GM12864 (cell line): ENCODE measurements at regions not wholly inside any gene's neighbourhood (a gene's known extent, or its start where the extent isn't known, plus 50 kb on each side); places are given as distances from the start of the nearest gene placed in this dataset.
"Not testable (repeated sequence)": the region's sequence is repeated elsewhere in the genome, so short reads cannot be mapped to it uniquely, and the experiment has no call there.

Experiments used
- DNase-seq: peaks from one replicate; pipeline ENCODE4 v3.0.0-alpha.2; 2011; ENCODE audit warnings: low read depth
- H3K4me3 ChIP-seq: 2 replicates; pipeline ENCODE4 v1.5.1; 2011; ENCODE audit warnings: mild to moderate bottlenecking, low read depth, low read length, control low read depth
- TF ChIP-seq, protein P1 (sequence below): IDR thresholded peaks from 2 replicates; pipeline ENCODE4 v1.5.1; 2011; ENCODE audit warnings: low read depth, mild to moderate bottlenecking, moderate library complexity, low read length, control low read depth, inconsistent platforms; ENCODE audit errors: missing control alignments

DNA sequence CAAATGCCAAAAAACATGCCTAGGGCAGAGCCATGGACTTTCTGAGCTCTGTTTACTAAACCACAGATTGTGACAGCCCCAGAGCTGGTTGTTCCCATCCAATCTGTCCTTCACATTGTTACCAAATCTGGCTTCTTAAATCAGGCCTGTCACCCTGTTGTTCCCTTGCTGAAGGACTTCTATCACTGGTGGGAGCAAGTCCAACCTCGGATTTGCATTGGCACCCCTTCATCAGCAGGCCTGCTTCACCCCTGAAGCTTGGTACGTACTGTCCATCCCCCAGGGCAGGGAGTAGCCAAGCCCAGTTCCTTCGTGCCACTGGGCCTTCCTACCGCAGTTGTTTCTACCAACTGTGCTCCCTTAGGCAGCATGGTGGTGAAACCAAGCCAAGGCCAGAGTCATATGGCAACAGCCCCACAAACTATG, 357.3 kb upstream of the JARID2 start:
- H3K4me3 ChIP-seq, result no peak overlapping the region
- TF ChIP-seq, protein P1, sequence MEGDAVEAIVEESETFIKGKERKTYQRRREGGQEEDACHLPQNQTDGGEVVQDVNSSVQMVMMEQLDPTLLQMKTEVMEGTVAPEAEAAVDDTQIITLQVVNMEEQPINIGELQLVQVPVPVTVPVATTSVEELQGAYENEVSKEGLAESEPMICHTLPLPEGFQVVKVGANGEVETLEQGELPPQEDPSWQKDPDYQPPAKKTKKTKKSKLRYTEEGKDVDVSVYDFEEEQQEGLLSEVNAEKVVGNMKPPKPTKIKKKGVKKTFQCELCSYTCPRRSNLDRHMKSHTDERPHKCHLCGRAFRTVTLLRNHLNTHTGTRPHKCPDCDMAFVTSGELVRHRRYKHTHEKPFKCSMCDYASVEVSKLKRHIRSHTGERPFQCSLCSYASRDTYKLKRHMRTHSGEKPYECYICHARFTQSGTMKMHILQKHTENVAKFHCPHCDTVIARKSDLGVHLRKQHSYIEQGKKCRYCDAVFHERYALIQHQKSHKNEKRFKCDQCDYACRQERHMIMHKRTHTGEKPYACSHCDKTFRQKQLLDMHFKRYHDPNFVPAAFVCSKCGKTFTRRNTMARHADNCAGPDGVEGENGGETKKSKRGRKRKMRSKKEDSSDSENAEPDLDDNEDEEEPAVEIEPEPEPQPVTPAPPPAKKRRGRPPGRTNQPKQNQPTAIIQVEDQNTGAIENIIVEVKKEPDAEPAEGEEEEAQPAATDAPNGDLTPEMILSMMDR, result no peak
- DNase-seq, result no peak

DNA sequence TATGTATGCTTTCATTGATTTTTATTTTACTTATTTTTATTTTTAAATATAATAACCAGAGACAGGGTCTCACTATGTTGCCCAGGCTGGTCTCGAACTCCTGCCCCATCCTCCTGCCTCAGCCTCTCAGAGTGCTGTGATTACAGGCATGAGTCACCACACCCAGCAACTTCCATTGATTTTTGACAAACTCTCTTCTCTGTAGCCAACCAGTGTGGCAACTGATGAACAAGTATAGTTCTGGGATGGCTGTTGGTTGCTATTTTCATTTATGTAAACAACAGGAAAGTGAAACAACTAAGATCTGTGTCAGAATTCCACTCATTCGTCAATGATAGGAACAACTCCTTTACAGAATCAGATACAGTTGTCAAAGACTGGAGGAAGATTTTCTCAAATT, 356.7 kb upstream of the JARID2 start:
- no peak for DNase-seq
- TF ChIP-seq, protein P1, result no peak
- no peak overlapping the region for H3K4me3 ChIP-seq

DNA sequence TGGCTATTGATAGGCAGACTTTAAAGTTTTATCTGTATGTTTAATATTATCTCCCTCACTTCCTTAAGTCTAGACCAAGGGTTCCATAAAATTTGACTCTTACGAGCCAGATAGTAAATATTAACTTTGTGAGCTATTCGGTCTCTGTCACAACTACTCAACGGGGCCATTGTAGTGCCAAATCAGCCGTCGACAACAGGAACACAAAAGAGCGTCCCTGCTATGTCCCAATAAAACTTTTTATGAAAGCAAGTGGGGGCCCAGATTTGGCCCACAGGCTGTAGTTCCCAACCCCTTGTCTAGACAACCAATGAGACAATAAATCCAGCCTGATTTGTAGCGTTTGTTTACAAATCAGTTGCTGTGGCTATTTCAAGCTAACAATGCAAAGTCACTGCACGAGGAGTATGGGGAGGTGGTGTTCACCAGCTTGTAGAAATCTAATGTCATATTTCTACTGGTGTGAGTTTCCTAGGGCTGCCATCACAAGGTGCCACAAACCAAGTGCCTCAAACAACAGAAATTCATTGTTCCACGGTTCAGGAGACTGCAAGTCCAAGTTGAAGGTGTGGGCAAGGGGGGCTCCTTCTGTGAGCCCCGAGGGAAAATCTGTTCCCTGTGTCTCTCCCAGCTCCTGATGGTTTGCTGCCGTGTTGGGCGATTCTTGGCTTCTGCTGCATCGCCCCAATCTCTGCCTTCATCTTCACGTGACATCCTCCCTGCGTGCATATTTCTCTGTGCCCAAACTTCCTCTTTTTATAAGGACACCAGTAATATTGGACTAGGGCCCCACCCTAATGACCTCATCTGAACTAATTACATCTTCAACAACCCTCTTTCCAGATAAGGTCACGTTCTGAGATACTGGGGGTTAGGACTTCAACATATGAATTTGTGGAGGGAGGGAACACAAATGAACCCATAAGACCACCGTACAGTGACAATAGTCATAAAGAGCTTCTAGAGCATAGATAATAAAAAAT, 356.0 kb upstream of the JARID2 start:
- TF ChIP-seq, protein P1, result no peak
- no peak for DNase-seq
- H3K4me3 ChIP-seq, result no peak overlapping the region

DNA sequence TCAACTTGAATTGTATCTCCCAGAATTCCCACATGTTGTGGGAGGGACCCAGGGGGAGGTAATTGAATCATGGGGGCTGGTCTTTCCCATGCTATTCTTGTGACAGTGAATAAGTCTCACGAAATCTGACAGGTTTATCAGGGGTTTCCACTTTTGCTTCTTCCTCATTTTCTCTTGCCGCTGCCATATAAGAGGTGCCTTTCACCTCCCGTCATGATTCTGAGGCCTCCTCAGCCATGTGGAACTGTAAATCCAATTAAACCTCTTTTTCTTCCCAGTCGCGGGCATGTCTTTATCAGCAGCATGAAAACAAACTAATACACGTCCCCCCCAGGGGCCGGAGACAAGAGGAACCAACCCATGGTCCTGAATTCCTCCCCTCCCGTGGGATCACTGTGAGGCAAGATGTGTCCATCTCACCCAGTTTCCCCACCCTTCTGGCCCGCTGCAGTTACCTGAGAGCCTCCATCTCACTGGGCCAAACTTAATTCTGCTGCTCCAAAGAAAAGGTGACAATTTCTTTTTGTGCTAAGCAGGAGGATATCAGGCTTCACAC, 354.0 kb upstream of the JARID2 start:
- H3K4me3 ChIP-seq, DNase-seq: not testable (repeated sequence)

DNA sequence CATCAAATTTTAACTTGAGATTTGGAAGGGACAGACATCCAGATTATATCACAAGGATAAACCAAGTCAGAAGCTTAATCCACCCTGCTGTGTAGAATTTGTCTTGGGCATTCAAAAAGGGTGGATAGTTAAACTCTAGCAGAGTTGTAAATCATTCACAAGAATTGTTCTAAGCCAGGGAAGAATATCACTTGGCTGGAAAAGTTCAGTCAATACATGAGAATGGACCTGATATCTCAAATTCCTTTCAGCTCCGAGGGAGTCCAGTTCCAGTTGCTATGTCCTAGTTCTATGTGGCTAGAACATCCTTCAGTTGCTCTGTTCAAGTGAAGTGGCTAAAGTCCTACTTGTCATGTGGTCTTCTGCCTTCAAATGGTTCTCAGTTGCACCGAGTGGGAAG, 351.8 kb upstream of the JARID2 start:
- H3K4me3 ChIP-seq, result no peak overlapping the region
- no peak for DNase-seq
- TF ChIP-seq, protein P1, result no peak

DNA sequence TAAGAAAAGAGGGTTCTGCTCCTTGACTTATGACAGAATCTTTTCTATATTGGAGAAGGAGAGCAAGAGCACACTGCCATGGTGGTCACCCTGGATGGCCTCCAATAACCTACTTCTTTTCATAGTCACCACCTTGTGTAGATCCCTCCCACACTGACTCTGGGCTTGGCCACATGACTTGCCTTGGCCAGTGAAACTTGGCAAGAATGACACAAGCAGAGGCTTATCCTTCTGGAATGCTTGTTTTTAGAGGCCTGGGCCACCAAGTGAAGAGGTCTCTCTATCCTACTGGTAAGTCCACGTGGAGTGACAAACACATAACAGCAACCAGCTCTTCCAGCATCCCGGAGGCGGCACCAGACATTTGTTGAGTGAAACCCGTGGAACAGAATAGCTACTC, 349.4 kb upstream of the JARID2 start:
- TF ChIP-seq, protein P1, result no peak
- DNase-seq, result no peak

DNA sequence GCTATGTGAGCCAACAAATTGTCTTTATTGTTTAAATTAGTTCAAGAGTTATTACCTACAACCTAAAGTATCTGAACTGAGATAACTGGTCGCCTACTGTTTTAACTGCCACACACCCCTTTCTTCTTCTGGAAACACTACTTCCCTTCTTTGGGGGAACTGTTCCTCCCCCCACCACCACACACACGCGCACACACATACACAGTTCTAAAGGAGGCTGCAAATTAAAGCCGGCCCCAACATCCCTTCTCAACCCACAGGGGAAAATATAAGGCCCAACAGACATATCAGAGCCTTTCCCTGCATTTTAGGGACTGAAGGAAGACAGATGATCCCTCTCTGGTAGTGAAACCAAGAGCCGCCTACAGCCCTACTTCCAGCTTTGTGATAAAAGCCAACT, 348.0 kb upstream of the JARID2 start:
- TF ChIP-seq, protein P1, result no peak
- no peak overlapping the region for H3K4me3 ChIP-seq
- DNase-seq, result no peak

More for the DNA sequence above, 349.4 kb upstream of the JARID2 start:
- H3K4me3 ChIP-seq, result no peak overlapping the region

DNA sequence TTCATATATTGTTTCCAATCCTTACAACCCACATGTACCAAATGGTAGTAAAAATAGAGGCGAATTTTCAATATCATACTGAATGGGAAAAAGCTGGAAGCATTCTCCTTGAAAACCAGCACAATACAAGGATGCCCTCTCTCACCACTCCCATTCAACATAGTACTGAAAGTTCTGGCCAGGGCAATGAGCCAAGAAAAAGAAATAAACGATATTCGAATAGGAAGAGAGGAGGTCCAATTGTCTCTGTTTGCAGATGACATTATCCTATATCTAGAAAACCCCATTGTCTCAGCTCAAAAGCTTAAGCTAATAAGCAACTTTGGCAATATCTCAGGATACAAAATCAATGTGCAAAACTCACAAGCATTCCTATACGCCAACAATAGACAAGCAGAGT, 346.4 kb upstream of the JARID2 start:
- not testable (repeated sequence) for H3K4me3 ChIP-seq, DNase-seq
